GM10266 (cell line): ENCODE measurements at regions not wholly inside any gene's neighbourhood (a gene's known extent, or its start where the extent isn't known, plus 50 kb on each side); places are given as distances from the start of the nearest gene placed in this dataset.
"Not testable (repeated sequence)": the region's sequence is repeated elsewhere in the genome, so short reads cannot be mapped to it uniquely, and the experiment has no call there.

Experiments used
- DNase-seq: peaks from one replicate; pipeline ENCODE4 v3.0.0; 2012; ENCODE audit errors: extremely low spot score
- CTCF ChIP-seq: IDR thresholded peaks from 2 replicates; pipeline ENCODE4 v1.5.1; 2012; ENCODE audit warnings: mild to moderate bottlenecking, low read depth; ENCODE audit not compliant: control insufficient read depth, insufficient read depth; ENCODE audit errors: missing control alignments

DNA sequence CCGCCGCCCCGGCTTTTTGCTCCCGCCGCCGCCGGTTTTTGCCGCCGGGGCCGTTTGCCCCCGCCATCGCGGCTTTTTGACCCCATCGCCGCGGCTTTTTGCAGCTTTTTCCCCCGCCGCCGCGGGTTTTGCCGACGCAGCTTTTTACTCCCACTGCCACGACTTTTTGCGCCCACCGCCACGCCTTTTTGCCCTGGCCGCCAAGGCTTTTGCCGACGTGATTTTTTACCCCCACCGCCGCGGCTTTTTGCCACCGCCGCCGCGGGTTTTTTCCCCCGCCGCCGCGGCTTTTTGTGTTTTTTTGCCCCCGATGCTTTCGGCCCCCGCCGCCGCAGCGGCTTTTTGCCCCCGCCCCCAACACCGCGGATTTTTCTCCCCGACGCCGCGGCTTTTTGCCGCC is 5001.9 kb upstream of the OR11H1 start:
- DNase-seq: not testable (repeated sequence)

DNA sequence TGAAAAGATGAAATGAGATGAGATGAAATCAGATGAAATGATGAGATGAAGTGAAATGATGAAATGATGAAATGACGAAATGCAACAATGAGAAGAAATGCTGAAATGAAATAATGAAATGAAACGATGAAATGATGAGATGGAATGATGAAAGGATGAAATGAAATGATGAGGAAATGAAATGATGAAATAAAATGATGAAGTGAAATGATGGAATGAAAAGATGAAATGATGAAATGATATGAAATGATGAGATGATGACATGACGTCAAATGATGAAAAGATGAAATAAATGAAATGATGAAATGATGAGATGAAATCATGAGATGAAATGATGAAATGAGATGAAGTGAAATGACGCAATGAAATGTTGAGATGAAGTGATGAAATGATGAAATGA is 4996.9 kb upstream of the OR11H1 start:
- DNase-seq: not testable (repeated sequence)

- not testable (repeated sequence) for DNase-seq
Observed at GRCh38 chr22:10572531-10572930, 4955.5 kb upstream of the OR11H1 start.

GRCh38 chr22:10601071-10601470 is 4926.9 kb upstream of the OR11H1 start:
- DNase-seq: not testable (repeated sequence)

DNA sequence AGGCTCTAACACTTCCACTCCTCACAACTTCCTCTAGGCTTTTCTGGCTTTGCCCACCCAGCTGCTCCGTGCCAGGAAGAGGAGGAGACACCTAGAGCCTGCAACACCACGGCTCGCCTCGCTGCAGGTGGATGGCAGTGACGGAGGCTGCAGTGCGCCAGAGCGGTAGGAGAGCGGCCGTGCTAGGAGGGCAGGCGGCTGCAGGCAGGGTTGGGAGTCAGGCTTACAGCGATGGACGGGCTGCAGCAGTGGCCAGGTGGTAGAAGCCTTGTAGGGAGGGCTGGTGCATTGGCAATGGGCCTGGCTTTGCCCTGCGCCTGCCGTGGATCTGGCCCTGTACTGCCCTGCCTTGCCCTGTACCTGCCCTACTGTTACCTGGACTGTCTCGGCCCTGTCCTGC is 4896.0 kb upstream of the OR11H1 start:
- not testable (repeated sequence) for DNase-seq

DNA sequence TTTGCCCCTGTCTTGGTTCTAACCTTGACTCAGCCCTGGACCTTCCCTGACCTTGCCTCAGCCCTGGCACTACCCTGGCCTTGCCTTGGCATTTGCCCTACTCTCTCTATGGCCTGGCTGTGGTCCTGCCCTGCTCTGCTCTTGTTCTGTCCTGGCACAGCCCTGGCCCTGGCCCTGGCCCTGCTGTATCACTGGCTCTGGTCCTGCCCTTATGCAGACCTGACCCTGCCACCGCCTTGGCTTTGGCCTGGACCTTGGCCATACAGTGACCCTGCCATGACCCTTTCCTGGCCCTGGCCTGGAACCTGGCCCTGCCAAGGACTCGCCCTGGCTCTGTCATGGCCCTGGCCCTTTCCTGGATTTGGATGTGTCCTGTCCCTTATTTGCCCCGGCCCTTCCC is 4892.7 kb upstream of the OR11H1 start:
- not testable (repeated sequence) for DNase-seq

- not testable (repeated sequence) for DNase-seq
Observed at GRCh38 chr22:10662818-10663217, 4865.2 kb upstream of the OR11H1 start.

- DNase-seq: not testable (repeated sequence)
Observed at GRCh38 chr22:10673065-10673464, 4854.9 kb upstream of the OR11H1 start.

GRCh38 chr22:10678720-10679119 is 4849.3 kb upstream of the OR11H1 start:
- not testable (repeated sequence) for DNase-seq

DNA sequence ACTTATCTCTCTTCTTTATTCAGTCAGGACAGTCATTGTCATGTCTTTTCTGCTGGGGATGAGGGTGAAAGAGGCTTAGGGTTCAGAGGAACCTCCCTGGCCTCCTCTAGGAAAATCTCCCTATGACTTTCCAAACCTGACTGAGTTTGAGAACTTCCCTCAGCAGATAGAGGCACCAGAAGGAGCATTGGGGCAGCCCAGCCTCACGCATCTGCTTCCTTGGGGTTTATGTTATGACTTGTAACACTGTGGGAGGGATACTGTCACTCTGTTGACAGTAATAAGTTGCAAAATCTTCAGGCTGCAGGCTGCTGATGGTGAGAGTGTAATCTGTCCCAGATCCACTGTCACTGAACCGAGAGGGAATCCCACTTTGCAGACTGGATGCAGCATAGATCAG is 4842.6 kb upstream of the OR11H1 start:
- not testable (repeated sequence) for DNase-seq

- not testable (repeated sequence) for DNase-seq
Observed at GRCh38 chr22:10687256-10687655, 4840.7 kb upstream of the OR11H1 start.

DNA sequence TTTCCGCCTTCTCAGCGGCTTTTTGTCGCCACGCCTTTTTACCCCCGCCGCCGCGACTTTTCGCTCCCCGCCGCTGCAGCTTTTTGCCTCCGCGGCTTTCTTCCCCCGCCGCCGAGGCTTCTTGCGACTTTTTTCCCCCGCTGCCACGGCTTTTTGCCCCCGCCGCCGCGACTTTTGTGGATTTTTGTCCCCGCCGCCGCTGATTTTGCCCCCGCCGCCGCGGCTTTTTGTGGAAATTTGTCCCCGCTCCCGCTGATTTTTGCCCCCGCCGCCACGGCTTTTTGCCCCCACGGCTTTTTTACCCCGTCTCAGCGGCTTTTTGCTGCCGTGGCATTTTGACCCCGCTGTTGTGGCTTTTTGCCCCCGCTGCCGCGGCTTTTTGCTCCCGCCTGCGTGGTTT is 4829.2 kb upstream of the OR11H1 start:
- not testable (repeated sequence) for DNase-seq

DNA sequence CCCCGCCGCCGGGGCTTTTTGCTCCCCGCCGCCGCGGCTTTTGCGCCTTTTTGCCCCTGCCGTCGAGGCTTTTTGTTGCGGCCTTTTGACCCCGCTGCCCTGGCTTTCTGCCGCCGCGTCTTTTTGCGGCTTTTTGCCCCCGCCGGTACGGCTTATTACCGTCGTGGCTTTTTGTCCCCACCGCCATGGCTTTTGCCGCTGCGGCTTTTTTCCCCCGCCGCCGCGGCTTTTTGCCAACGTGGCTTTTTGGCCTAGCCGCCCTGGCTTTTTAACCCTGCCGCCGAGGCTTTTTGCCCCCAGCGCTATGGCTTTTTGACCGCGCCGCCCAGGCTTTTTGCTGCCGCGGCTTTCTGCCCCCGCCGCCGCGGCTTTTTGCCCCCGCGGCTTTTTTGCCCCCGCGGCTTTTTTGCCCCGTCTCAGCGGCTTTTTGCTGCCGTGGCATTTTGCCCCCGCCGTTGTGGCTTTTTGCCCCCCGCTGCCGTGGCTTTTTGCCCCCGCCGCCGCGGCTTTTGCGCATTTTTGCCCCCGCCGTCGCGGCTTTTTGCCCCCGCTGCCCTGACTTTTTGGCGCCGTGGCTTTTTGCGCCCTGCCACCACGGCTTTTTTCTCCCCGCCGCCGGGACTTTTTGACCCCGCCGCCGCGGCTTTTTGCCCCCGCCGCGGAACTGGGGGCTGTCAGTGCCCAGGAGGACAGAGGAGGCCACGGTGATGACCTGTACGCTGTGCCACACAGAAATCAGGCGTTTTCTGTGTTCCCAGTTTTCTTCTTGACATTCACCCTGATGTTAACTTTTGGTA is 4828.5 kb upstream of the OR11H1 start:
- DNase-seq: peak; percentile 12

DNA sequence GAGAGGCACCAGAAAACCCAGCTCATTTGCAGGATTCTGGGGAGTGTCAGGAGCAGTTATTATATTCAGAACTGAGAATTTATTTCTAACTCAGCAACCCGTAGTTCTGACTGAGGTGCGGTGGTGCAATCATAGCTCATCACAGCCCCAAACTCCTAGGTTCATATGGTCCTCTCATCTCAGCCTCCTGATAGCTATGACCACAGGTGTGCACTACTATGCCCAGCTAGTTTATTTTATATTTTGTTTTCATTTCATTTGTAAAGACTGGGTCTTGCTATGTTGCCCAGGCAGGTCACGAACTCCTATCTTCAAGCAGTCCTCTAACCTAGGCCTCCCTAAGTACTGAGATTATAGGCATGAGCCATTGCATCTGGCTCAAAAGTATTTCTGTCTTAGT is 4819.8 kb upstream of the OR11H1 start:
- not testable (repeated sequence) for DNase-seq

- DNase-seq: not testable (repeated sequence)
Observed at GRCh38 chr22:10710923-10711322, 4817.1 kb upstream of the OR11H1 start.

GRCh38 chr22:10722804-10723203 is 4805.2 kb upstream of the OR11H1 start:
- DNase-seq: not testable (repeated sequence)

DNA sequence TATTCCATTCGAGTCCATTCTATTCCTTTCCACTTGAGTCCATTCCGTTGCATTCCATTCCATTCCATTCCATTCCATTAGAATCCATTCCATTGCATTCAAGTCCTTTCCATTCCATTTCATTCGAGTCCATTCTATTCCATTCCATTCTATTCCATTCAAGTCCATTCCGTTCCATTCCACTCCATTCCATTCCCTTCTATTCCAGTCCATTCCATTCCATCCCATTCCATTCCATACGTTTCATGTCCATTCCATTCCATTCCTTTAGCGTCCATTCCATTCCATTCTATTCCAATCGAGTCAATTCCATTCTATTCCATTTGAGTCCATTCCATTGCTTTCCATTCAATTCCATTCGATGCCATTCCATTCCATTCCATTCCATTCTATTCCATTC is 4804.0 kb upstream of the OR11H1 start:
- DNase-seq: not testable (repeated sequence)

DNA sequence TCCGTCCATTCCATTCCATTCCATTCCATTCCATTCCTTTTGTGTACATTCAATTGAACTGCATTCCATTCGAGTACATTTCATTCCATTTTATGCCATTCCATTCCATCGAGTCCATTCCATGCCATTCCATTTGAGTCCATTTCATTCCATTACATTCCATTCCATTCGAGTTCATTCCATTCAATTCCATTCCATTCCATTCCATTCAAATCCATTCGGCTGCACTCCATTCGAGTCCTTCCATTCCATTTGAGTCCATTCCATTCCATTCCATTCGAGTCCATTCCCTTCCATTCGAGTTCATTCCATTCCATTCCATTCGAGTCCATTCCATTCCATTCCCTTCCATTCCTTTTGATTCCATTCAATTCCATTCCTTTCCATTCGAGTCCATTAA is 4800.6 kb upstream of the OR11H1 start:
- no peak for DNase-seq
- no peak for TF ChIP-seq CTCF

DNA sequence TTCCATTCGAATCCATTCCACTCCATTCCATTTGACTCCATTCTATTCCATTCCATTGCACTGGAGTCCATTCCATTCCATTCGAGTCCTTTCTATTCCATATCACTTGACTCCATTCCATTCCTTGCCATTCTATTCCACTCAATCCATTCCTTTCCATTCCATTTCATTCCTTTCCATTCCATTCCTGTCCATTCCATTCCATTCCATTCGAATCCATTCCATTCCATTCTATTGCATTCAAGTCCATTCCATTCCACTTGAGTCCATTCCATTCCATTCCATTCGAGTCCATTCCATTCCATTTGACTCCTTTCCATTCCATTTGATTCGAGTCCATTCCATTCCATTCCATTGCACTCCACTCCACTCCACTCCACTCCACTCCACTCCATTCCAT is 4798.0 kb upstream of the OR11H1 start:
- not testable (repeated sequence) for DNase-seq

- DNase-seq: not testable (repeated sequence)
Observed at GRCh38 chr22:10730706-10731105, 4797.3 kb upstream of the OR11H1 start.

DNA sequence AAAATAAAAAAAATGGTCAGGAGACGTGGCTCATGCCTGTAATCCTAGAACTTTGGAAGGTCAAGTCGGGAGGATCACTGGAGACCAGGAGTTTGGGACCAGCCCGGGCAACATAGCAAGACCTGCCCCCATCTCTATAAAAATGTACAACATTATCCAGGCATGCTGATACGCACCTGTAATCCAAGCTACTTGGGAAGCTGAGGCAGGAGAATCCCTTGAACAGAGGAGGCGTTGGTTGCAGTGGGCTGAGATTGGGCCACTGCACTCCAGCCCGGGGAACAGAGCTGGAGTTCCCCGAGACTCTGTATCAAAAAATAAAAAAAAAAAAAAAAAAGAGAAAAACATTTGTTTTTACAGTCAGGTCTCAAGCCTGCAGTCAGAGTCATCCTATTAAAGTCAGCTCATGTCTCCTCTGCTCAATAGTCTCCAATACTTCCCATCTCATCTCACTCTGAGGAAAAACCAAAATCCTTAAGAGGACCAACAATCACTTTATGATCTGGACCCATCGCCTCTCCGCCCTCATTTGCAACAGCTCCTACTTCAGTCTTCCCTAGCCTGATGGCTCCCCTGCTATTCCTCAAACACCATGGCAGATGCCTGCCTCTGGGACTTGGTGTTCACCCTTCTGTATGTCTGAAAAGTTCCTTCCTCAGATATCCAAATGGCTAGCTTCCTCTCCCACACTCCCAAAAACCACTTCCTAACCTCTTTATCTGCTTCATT is 4796.6 kb upstream of the OR11H1 start:
- DNase-seq: not testable (repeated sequence)
